Heart left ventricle (tissue), 13 donors: ENCODE measurements at regions not wholly inside any gene's neighbourhood (a gene's known extent, or its start where the extent isn't known, plus 50 kb on each side); places are given as distances from the start of the nearest gene placed in this dataset.

Experiments used
- POLR2A ChIP-seq, 2 donors: fragments of 450-650 bp; IDR thresholded peaks; one replicate each; pipeline ENCODE4 v1.6.1; 2017; ENCODE audit warnings: antibody characterized with exemption in 2 of 2, mild to moderate bottlenecking in 2 of 2, moderate library complexity in 2 of 2
- TF ChIP-seq, protein P1 (sequence below), 12 donors: fragments of 200-600 bp; sonication (generic) in 4 of 12; IDR thresholded peaks; one replicate each; pipeline versions ENCODE4 v1.5.0 to v1.8.0; 2018 to 2022; ENCODE audit warnings: antibody characterized with exemption in 12 of 12, mild to moderate bottlenecking in 5 of 12
- donor health status: ischemic (EF 13 %, LVEDD 7.1; RV severe dilation, severe dysfunction).
- donor health status: DM: no; HTN: yes; CAD: no.
- donor health status: DM: no; HTN: no; CAD: no.
- donor health status: ischemic (EF 25% LVEDD 6.9; RV normal size, moderate dysfunction).
- donor health status: ischemic (EF 25% LVEDD 5.7; RV mildly dilated, moderate dysfunction).
- donor health status: ischemic (EF 35%, LVEDD 5.7; RV mildly dilated, moderate dysfunction).
- donor health status: nonischemic (EF 11% LVEDD 7.7; RV severe dilation, severe dysfunction).
- donor health status: DM: yes; HTN: yes; CAD: no.
- donor health status: PGD.
- donor health status: ischemic (EF 29% LVEDD 5.4; RV normal size, mild dysfunction).
- donor health status: nonischemic (EF 23%, LVEDD 6.1; RV moderate dilation, normal function).

DNA sequence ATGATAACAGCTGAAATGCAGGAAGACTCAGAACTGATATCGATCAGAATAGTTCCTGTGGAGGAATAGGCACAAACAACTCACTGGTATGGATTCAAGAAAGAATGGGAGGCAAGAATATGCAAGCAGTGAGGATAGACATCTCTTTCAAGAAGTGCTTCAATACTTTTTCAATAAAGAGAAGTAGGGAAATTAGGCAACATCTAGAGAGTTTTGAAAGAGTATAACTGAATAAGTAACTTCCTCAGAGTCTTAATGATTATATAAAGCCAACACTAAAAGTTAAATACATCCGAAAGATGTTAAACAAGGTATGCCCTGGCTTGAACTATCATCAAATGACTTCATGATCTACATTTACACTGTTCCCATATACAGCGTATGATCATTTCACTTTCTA, 1443.0 kb downstream of the PCDH7 start:
- TF ChIP-seq, protein P1, sequence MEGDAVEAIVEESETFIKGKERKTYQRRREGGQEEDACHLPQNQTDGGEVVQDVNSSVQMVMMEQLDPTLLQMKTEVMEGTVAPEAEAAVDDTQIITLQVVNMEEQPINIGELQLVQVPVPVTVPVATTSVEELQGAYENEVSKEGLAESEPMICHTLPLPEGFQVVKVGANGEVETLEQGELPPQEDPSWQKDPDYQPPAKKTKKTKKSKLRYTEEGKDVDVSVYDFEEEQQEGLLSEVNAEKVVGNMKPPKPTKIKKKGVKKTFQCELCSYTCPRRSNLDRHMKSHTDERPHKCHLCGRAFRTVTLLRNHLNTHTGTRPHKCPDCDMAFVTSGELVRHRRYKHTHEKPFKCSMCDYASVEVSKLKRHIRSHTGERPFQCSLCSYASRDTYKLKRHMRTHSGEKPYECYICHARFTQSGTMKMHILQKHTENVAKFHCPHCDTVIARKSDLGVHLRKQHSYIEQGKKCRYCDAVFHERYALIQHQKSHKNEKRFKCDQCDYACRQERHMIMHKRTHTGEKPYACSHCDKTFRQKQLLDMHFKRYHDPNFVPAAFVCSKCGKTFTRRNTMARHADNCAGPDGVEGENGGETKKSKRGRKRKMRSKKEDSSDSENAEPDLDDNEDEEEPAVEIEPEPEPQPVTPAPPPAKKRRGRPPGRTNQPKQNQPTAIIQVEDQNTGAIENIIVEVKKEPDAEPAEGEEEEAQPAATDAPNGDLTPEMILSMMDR (IDR thresholded peaks at IDR 0.05) = no peak
- no peak for TF ChIP-seq POLR2A (IDR thresholded peaks at IDR 0.05)
